ENCODE measurements at regions not wholly inside any gene's neighbourhood (a gene's known extent, or its start where the extent isn't known, plus 50 kb on each side); places are given as distances from the start of the nearest gene placed in this dataset.
"Not testable (repeated sequence)": the region's sequence is repeated elsewhere in the genome, so short reads cannot be mapped to it uniquely, and the experiment has no call there.

GRCh38 chr9:85858056-85858750 lies 82.7 kb upstream of the NAA35 start:
- H3F3A ChIP-seq (ENCODE audit: control insufficient read depth, insufficient read depth) = no peaks in the 10 kb centered on the region
- H3K9me3 ChIP-seq (ENCODE audit: control insufficient read depth, insufficient read depth, low read length) = no peaks in the 10 kb centered on the region
- H3K4me3 ChIP-seq (ENCODE audit: low read length) = no peak overlapping the region
- H3K27me3 ChIP-seq (ENCODE audit: control insufficient read depth, low read length) = no peaks in the 10 kb centered on the region
- TF ChIP-seq EZH2phosphoT487 (IDR thresholded peaks at IDR 0.05; ENCODE audit: borderline replicate concordance, low read length) (no peak), CTCF (IDR thresholded peaks at IDR 0.05; ENCODE audit: low read depth, low read length, poor library complexity, severe bottlenecking) (no peak)
- H3K4me2 ChIP-seq (ENCODE audit: low read length) = no peak overlapping the region
- H3K9me2 ChIP-seq (replicated peaks; ENCODE audit: control insufficient read depth, low read length) = no peaks in the 10 kb centered on the region
- no peaks in the 10 kb centered on the region for H3K79me2 ChIP-seq (ENCODE audit: control insufficient read depth, low read length)
- H3K36me3 ChIP-seq (ENCODE audit: control insufficient read depth, low read length) = no peaks in the 10 kb centered on the region
- no peak overlapping the region for H3K27ac ChIP-seq (ENCODE audit: low read depth, low read length)
- no peaks in the 10 kb centered on the region for H4K20me1 ChIP-seq (ENCODE audit: control insufficient read depth, insufficient read depth, low read depth, low read length)
- no peaks in the 10 kb centered on the region for H3K4me1 ChIP-seq (ENCODE audit: control insufficient read depth, low read length)

- no peaks in the 10 kb centered on the region for H3K79me2 ChIP-seq (ENCODE audit: control insufficient read depth, low read length)
- H3K9me2 ChIP-seq (replicated peaks; ENCODE audit: control insufficient read depth, low read length) = no peaks in the 10 kb centered on the region
- H3K4me2 ChIP-seq (ENCODE audit: low read length) = no peak overlapping the region
- TF ChIP-seq EZH2phosphoT487 (IDR thresholded peaks at IDR 0.05; ENCODE audit: borderline replicate concordance, low read length) (no peak), CTCF (IDR thresholded peaks at IDR 0.05; ENCODE audit: low read depth, low read length, poor library complexity, severe bottlenecking) (no peak)
- no peak overlapping the region for H3K4me3 ChIP-seq (ENCODE audit: low read length)
- H3K4me1 ChIP-seq (ENCODE audit: control insufficient read depth, low read length) = no peaks in the 10 kb centered on the region
- no peaks in the 10 kb centered on the region for H3K9me3 ChIP-seq (ENCODE audit: control insufficient read depth, insufficient read depth, low read length)
- H3K27ac ChIP-seq (ENCODE audit: low read depth, low read length) = no peak overlapping the region
- H4K20me1 ChIP-seq (ENCODE audit: control insufficient read depth, insufficient read depth, low read depth, low read length) = no peaks in the 10 kb centered on the region
- H3K27me3 ChIP-seq (ENCODE audit: control insufficient read depth, low read length) = no peaks in the 10 kb centered on the region
- H3F3A ChIP-seq (ENCODE audit: control insufficient read depth, insufficient read depth) = no peaks in the 10 kb centered on the region
- H3K36me3 ChIP-seq (ENCODE audit: control insufficient read depth, low read length) = no peaks in the 10 kb centered on the region
Observed at GRCh38 chr9:85859765-85860164, 81.2 kb upstream of the NAA35 start.

- not testable (repeated sequence) for H3K27me3 ChIP-seq (ENCODE audit: control insufficient read depth, low read length); H4K20me1 ChIP-seq (ENCODE audit: control insufficient read depth, insufficient read depth, low read depth, low read length); H3K4me1 ChIP-seq (ENCODE audit: control insufficient read depth, low read length); H3K27ac ChIP-seq (ENCODE audit: low read depth, low read length); H3F3A ChIP-seq (ENCODE audit: control insufficient read depth, insufficient read depth); H3K36me3 ChIP-seq (ENCODE audit: control insufficient read depth, low read length); H3K4me2 ChIP-seq (ENCODE audit: low read length); H3K9me2 ChIP-seq (replicated peaks; ENCODE audit: control insufficient read depth, low read length); H3K4me3 ChIP-seq (ENCODE audit: low read length); H3K9me3 ChIP-seq (ENCODE audit: control insufficient read depth, insufficient read depth, low read length); H3K79me2 ChIP-seq (ENCODE audit: control insufficient read depth, low read length)
Observed at GRCh38 chr9:85861882-85862281, 79.1 kb upstream of the NAA35 start.

DNA sequence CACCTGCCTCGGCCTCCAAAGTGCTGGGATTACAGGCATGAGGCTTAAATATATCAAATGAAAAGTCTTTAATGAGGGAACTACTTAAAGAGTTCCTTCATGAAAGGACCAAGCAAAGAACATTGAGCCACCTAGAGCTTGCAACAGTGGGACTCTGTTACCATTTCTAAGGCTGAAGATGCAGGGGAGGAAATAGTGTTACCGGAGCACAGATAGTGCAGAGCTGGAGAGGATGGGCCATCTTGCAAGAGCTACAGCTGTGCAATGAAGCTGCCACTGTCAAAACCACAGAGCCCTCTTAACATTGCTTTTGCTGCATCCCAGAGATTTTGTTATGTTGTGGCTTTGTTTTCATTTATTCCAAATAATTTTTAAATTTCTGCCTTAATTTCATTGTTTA lies 77.1 kb upstream of the NAA35 start:
- Histone ChIP-seq H4K20me1 (ENCODE audit: control insufficient read depth, insufficient read depth, low read depth, low read length) (no peaks in the 10 kb centered on the region), H3K27me3 (ENCODE audit: control insufficient read depth, low read length) (no peaks in the 10 kb centered on the region), H3K36me3 (ENCODE audit: control insufficient read depth, low read length) (no peaks in the 10 kb centered on the region), H3K4me3 (ENCODE audit: low read length) (no peak overlapping the region), H3K4me1 (ENCODE audit: control insufficient read depth, low read length) (no peaks in the 10 kb centered on the region), H3K9me3 (ENCODE audit: control insufficient read depth, insufficient read depth, low read length) (no peaks in the 10 kb centered on the region), H3F3A (ENCODE audit: control insufficient read depth, insufficient read depth) (no peaks in the 10 kb centered on the region), H3K4me2 (ENCODE audit: low read length) (no peak overlapping the region), H3K79me2 (ENCODE audit: control insufficient read depth, low read length) (no peaks in the 10 kb centered on the region), H3K9me2 (replicated peaks; ENCODE audit: control insufficient read depth, low read length) (no peaks in the 10 kb centered on the region), H3K27ac (ENCODE audit: low read depth, low read length) (no peak overlapping the region)
- no peak for TF ChIP-seq CTCF (IDR thresholded peaks at IDR 0.05; ENCODE audit: low read depth, low read length, poor library complexity, severe bottlenecking)

Measured in DOHH2 (cell line).